ENCODE measurements at regions not wholly inside any gene's neighbourhood (a gene's known extent, or its start where the extent isn't known, plus 50 kb on each side); places are given as distances from the start of the nearest gene placed in this dataset.

DNA sequence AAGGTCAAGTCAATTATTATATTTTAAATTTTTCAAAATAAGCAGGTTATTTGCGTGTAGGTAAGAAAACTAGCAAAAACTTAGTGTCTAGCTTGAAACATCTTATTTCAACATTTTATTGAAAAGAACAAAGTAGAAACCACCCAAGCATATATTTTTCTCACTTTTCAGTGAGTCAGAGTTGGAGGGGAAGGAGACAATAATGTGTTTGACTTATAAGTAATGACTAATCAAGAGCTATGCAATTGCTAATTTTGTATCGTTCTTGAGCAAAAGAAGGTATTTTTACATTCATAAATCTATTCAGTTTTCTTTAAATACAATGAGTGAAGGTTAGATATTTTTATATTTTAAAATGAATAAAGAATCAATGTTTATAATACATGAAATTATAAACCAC is 54.4 kb upstream of the P2RY1 start:
- DNase-seq = no peak

DNA sequence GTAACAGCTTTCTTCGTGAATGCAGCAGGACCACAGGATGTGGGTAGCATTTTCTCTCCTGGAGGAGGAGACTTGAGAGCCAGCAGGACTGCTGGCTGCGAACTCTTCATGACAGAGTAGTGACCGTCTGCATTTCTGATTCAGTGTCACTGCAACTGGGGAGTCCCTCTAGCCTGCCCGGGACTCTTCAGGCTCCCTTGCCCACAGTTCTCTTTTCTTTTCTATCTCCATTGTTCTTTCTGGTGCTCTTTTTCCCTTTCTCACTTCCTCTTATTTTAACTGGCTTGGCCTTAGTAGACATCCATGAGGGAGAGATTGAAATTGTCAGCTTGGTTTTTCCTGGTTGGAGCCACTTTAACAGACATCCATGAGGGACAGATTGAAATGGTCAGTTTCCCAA is 49.9 kb upstream of the P2RY1 start:
- DNase-seq = no peak
